Activated CD4-positive, alpha-beta T cell treated with anti-CD3 and anti-CD28 coated beads for 48 hours (primary cell): ENCODE measurements at regions not wholly inside any gene's neighbourhood (a gene's known extent, or its start where the extent isn't known, plus 50 kb on each side); places are given as distances from the start of the nearest gene placed in this dataset.

Experiments
- DNase-seq: peaks from one replicate; pipeline ENCODE4 v3.0.0-alpha.2; 2020

- DNase-seq, result no peak
Measured at GRCh38 chr19:29400917-29401711, 124.7 kb upstream of the VSTM2B start.

DNA sequence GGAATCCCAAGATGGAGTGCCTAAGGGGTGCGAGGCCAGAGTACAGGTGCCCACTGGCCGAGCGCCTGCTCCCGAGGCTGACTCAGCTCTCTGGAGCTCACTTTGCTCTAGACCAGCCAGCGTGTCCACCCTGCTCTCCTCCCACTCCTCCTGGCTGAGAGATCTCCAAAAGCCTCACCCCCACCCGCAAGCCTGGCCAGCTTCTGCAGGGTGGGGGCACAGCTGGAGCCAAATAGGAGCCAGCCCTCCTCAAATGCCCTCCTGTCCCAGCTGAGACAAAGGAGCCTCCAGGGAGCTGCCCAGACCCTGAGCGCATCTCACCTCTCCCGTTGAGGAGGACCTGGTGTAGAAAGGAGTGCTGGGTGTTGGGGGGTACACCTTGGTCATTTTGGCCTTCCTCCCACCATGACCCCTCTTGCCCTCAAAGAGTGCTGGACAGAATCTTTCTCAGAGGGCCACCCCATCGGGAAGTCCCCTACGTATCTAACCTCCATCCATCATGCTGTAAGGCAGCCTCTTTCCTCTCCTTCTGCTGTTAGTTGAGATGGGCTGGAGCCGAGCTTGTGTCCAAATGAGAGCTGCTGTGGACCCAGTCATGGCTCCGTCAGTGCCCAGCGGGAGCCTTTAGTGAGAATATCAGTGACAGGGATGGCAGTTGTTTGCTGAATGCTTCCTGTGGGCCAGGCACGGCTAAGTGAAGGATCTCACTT lies 123.9 kb upstream of the VSTM2B start:
- DNase-seq, result no peak

DNA sequence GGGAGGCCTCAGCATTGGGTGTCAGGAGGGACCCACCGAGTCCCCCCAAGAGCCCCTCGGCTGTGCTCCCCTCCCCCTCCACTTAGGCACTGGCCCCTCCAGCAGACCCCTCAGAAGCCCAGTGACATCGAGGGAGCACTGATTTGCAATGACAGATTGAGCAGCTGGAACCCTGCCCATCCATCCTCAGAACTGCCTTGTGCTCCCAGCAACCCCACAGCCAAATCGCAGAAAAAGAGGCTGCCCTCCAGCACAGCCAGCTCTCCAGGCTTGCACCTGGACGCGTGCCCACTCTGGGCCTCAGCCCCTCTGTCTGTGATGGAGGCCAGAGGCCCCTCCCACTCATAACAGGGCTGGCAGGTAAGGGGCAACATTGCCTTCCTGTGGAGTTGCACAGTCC lies 123.2 kb upstream of the VSTM2B start:
- no peak for DNase-seq

DNA sequence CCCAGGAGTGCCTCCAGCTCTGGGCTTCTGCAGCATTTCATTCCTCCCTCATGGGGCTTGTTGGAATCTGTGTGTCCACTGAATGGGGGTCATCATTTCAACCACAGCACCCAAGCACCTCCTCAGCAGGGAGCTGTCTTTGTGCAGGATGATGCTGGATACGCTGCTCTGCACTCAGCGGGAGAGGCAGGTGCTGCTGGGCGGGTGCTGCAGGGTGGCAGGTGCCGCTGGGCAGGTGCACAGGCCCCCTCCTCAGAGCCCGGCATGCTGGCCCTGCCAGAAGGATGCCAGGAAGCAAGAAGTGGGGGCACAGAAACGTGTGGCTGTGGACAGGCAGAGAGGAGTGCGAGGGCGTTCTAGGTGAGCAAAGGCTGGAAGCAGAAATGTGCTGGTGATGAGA lies 121.8 kb upstream of the VSTM2B start:
- no peak for DNase-seq

GRCh38 chr19:29404951-29405727 lies 120.7 kb upstream of the VSTM2B start:
- no peak for DNase-seq

DNA sequence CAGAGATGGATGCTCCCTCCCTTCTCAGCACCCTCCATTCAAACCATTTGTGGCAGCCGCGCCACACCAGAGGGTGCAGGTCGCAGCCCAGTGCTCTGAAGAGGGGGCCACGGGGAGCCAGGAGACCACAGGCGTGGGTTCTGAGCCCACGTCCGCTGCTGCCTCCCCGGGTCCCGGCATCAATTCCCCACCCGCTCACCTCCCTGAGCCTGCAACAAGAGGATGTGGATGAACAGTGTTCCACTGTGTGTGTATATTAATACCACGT lies 120.1 kb upstream of the VSTM2B start:
- no peak for DNase-seq

- no peak for DNase-seq
Measured at GRCh38 chr19:29409076-29409862, 116.5 kb upstream of the VSTM2B start.

GRCh38 chr19:29410601-29411000 lies 115.2 kb upstream of the VSTM2B start:
- no peak for DNase-seq

DNA sequence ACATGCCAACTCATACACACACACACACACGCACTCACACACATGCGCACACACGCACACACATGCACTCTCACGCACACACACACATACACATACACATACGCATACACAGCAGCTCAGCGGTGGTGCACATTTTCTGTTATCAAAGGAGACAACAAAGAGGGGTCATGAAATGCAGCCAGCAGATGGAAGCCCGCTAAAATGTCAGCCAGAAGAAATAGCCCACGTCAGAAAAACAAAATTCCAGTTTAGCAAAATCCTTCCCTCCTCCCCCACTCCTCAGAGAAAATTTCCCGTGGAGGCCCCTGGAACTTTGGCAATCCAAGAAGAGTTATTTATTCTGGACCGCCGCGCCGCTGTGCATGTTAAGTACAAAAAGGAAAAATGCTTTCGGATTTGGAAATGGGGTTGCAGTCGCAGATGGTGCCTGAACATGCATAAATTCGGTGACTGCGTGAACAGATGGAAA lies 114.6 kb upstream of the VSTM2B start:
- no peak for DNase-seq

DNA sequence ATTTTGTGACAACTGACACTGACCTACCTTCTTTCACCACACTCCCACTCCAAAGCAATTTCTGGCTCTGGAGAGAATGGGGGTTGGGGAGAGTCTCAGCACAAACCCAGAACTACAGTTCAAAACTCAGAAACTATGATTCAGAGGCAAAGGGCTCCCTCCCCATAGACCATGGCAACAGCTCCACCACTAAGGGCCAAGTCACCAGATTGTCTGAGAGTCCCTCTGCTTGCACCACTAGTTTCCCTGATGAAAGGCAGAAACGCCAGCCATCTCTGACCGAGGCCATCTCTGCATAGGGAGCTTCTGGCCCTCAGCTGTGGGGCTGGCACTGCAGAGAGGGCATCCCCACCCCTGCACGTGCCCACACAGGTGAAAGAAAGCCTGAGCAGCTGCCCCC lies 112.4 kb upstream of the VSTM2B start:
- no peak for DNase-seq

GRCh38 chr19:29415507-29415906 lies 110.3 kb upstream of the VSTM2B start:
- no peak for DNase-seq

GRCh38 chr19:29417048-29417447 lies 108.7 kb upstream of the VSTM2B start:
- no peak for DNase-seq

DNA sequence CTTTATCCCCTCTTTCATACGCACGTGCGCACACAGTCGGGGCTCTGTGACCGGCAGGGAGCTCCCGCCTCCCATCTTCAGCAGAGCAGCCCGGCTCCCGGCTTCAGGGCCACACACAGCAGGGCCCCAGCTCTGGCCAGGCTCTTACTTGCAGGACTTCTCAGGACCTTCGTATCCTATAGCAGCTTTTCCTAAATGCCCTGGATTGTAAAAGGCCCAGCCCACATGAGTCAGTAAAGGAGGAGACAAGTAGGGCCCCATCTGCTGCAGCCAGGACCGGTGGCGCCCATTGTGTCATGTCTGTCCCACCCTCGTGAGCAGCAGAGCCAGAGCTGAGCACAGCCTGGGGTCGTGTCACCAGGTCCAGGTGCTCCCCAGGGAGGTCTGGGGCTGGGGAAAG lies 107.6 kb upstream of the VSTM2B start:
- no peak for DNase-seq

DNA sequence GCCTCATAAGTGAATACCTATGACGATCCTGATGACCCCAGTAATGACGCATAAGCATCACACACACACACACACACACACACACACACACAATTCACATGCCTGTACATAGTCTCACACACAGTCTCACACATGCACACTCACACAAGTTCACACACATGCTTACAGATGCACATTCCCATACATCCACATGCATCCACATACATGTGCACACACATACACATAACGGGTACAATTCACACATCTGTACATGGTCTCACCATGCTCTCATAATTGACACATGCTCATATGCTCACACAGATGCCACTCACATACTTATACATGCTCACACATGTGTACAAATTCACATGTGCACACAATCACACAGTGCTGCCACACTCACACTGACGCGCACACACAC lies 105.7 kb upstream of the VSTM2B start:
- no peak for DNase-seq

GRCh38 chr19:29420482-29421195 lies 105.2 kb upstream of the VSTM2B start:
- no peak for DNase-seq

DNA sequence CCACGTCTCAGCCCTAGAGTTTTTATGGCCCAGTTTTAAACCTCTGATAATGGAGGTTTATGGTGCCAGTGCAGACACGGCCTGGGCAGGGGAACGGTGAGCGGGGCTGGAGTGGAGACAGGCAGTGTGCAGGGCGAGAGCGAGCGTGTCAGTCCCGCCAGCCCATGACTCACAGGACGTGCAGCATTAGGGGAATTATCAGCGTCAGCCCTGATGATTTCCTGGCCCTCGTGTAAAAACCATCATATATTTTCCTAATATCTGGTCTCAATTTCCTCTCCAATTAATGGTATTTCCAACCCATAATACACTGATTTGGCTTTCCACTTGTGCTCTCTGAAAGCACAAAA lies 104.6 kb upstream of the VSTM2B start:
- DNase-seq, result no peak

DNA sequence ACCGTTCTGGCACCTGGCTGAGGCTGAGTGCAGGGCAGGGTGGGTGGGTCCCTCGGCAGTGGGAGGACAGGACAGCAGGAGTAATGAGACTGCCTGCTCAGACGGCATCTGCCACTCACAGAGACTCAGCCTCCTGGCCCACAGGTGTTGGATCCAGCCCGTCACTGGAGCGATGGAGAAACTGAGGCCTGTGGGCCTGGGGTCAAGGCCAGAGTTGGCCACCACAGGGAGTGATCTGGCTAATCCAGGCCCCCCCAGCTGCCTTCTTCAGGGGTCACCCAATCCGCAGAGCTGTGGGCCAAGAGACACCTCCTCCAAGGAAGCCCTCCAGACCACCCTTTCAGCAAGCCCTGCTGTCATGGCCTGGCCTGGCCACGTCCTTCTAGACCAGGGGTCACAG lies 103.7 kb upstream of the VSTM2B start:
- no peak for DNase-seq

GRCh38 chr19:29422486-29423085 lies 103.2 kb upstream of the VSTM2B start:
- no peak for DNase-seq

GRCh38 chr19:29428071-29428470 lies 97.7 kb upstream of the VSTM2B start:
- no peak for DNase-seq

- no peak for DNase-seq
Measured at GRCh38 chr19:29429021-29429420, 96.8 kb upstream of the VSTM2B start.

DNA sequence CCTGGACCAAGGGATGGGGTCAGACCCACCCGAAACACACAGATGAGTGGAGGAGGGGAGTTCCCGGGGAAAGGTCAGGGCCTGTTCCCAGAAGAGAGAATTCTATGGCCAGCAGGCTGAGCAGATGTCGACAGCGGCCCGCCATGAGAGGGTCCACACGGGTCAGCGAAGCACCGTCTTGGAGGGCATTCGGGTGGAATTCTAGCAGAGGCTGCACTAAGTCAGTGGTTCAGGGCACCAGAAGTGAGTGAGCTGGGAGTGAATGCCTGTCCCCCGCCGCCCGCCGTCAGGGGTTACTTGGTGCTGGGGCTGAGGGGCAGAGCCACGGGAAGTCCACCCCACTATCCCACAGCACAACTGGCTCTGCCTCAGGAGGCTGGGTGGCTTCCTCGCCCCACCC lies 96.2 kb upstream of the VSTM2B start:
- DNase-seq, result no peak

DNA sequence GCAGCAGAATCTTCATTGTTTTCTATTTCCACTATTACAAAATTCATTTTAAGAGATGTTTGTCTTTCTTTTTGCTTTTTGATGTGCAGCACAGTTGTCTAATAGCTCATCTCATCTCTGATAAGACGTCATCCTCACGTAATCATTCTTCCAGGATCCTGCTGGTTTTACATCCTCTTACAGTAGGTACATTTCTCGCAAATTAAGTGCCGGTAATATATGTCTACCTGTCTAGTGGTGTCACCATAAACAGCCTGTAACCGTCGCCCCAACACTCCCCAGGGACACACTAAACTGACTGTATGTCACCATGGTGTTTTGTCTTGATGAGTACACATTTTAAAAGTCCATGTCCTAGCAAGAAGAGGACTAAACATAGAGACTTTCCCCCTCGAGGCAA lies 94.5 kb upstream of the VSTM2B start:
- no peak for DNase-seq
